ENCODE measurements at regions not wholly inside any gene's neighbourhood (a gene's known extent, or its start where the extent isn't known, plus 50 kb on each side); places are given as distances from the start of the nearest gene placed in this dataset.

DNA sequence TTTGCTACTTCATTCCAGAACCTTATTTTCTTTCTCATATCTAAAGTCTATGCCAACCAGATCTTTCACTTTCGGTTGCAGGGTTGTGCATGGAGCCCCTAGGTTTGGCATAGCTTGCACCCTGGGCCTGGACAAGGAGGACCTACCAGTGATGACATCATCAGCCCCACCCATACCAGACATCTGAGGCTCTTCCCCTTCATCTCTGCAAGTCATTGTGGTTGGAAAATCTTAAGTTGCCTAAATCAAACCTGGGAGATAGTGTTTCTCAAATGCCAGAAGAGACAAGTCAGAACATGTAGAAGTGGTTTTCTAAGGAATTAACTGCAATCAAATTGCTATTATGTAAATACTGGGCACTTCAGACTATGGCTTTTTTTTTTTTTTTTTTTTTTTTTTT lies 363.3 kb downstream of the ZNF516 start:
- Histone ChIP-seq H3K27me3 (ENCODE audit: control insufficient read depth, insufficient read depth, low read length) (no peaks in the 10 kb centered on the region), H3K27ac (ENCODE audit: low read depth, low read length) (no peak overlapping the region), H3K9ac (ENCODE audit: low read depth, low read length) (no peak overlapping the region), H3K4me1 (ENCODE audit: control insufficient read depth, insufficient read depth, low read length) (no peaks in the 10 kb centered on the region), H3K4me3 (ENCODE audit: low read depth, low read length) (no peak overlapping the region), H3K36me3 (ENCODE audit: control insufficient read depth, insufficient read depth, low read length) (no peaks in the 10 kb centered on the region), H3K9me3 (ENCODE audit: control insufficient read depth, insufficient read depth, low read length) (no peaks in the 10 kb centered on the region)

DNA sequence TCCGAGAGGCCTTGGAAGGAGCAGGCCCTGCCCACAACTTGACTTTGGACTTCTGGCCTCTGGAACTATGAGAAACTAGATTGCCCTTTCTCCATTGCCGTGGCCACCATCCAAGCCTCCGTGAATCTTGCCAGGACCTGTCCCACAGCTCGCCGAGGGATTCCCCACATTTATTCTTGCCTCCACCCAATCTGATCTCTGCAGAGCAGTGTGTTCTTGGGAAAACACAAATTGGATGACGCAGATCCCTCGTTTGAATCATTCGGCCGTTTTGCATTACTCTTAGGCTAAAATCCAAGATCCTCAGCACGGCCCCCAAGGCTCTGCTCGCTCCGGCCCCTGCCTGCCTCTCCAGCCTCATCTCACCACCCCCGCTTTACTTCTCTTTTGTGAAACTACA lies 364.2 kb downstream of the ZNF516 start:
- no peaks in the 10 kb centered on the region for H3K4me1 ChIP-seq (ENCODE audit: control insufficient read depth, insufficient read depth, low read length)
- H3K4me3 ChIP-seq (ENCODE audit: low read depth, low read length) = no peak overlapping the region
- H3K9ac ChIP-seq (ENCODE audit: low read depth, low read length) = no peak overlapping the region
- no peaks in the 10 kb centered on the region for H3K27me3 ChIP-seq (ENCODE audit: control insufficient read depth, insufficient read depth, low read length)
- H3K27ac ChIP-seq (ENCODE audit: low read depth, low read length) = no peak overlapping the region
- H3K36me3 ChIP-seq (ENCODE audit: control insufficient read depth, insufficient read depth, low read length) = no peaks in the 10 kb centered on the region
- H3K9me3 ChIP-seq (ENCODE audit: control insufficient read depth, insufficient read depth, low read length) = no peaks in the 10 kb centered on the region

DNA sequence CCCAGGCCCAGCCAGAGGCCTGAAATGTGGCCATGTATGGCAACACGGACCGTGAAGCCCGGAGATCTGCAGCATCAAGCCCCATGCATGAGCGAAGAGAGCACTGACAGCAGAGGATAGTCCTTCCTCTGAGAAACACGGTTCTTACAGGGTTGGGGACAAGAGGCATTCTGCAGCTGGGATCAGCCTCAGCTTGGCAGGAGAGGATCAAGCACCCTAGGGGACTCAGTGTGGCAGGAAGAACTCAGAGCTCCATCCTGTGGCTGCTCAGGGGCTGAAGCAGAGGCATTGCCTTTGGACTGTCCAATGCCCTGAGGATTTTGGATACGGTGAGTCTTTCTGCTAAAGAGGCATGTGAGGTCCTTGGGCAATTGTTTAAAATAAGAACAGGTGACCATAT lies 368.7 kb downstream of the ZNF516 start:
- no peak overlapping the region for H3K27ac ChIP-seq (ENCODE audit: low read depth, low read length)
- no peaks in the 10 kb centered on the region for H3K36me3 ChIP-seq (ENCODE audit: control insufficient read depth, insufficient read depth, low read length)
- H3K4me1 ChIP-seq (ENCODE audit: control insufficient read depth, insufficient read depth, low read length) = no peaks in the 10 kb centered on the region
- no peaks in the 10 kb centered on the region for H3K27me3 ChIP-seq (ENCODE audit: control insufficient read depth, insufficient read depth, low read length)
- H3K9ac ChIP-seq (ENCODE audit: low read depth, low read length) = no peak overlapping the region
- no peak overlapping the region for H3K4me3 ChIP-seq (ENCODE audit: low read depth, low read length)
- no peaks in the 10 kb centered on the region for H3K9me3 ChIP-seq (ENCODE audit: control insufficient read depth, insufficient read depth, low read length)

DNA sequence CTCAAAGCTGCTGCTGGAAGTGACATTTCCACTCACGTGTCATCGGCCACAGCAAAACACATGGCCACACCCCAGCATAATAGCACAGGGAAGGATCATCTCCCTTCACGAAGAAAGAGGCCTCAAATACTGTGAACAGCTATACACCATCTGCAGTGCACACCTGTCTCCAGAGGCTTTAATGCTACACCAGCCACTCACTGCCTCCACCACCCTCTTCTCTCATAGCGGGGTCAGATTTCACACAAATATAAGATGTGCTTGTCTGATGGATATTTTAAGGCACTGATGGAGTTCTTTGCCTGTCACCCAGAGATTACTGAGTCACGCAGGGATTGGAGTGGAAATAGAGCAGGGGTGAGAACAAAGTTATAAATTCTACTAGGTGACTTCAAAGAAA lies 374.0 kb downstream of the ZNF516 start:
- Histone ChIP-seq H3K9ac (ENCODE audit: low read depth, low read length) (no peak overlapping the region), H3K36me3 (ENCODE audit: control insufficient read depth, insufficient read depth, low read length) (no peaks in the 10 kb centered on the region), H3K9me3 (ENCODE audit: control insufficient read depth, insufficient read depth, low read length) (no peaks in the 10 kb centered on the region), H3K4me1 (ENCODE audit: control insufficient read depth, insufficient read depth, low read length) (no peaks in the 10 kb centered on the region), H3K27me3 (ENCODE audit: control insufficient read depth, insufficient read depth, low read length) (no peaks in the 10 kb centered on the region), H3K27ac (ENCODE audit: low read depth, low read length) (no peak overlapping the region), H3K4me3 (ENCODE audit: low read depth, low read length) (no peak overlapping the region)

DNA sequence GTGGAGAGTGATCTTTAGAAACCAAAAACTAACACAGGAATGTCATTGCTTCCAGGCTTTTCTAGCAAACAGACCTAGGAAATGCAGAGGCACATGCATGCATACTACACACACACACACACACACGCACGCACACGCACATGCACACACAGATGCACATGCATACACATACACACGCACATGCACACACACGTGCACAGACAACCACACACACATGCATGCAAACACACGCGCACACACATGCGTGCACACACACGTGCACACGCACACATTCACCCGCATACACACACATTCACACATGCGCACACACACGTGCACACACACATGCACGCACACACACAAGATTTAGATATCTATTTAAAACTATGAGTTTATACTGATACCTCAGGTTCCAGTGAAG lies 379.5 kb downstream of the ZNF516 start:
- Histone ChIP-seq H3K4me3 (ENCODE audit: low read depth, low read length) (no peak overlapping the region), H3K36me3 (ENCODE audit: control insufficient read depth, insufficient read depth, low read length) (no peaks in the 10 kb centered on the region), H3K4me1 (ENCODE audit: control insufficient read depth, insufficient read depth, low read length) (no peaks in the 10 kb centered on the region), H3K9ac (ENCODE audit: low read depth, low read length) (no peak overlapping the region), H3K9me3 (ENCODE audit: control insufficient read depth, insufficient read depth, low read length) (no peaks in the 10 kb centered on the region), H3K27me3 (ENCODE audit: control insufficient read depth, insufficient read depth, low read length) (no peaks in the 10 kb centered on the region), H3K27ac (ENCODE audit: low read depth, low read length) (no peak overlapping the region)

DNA sequence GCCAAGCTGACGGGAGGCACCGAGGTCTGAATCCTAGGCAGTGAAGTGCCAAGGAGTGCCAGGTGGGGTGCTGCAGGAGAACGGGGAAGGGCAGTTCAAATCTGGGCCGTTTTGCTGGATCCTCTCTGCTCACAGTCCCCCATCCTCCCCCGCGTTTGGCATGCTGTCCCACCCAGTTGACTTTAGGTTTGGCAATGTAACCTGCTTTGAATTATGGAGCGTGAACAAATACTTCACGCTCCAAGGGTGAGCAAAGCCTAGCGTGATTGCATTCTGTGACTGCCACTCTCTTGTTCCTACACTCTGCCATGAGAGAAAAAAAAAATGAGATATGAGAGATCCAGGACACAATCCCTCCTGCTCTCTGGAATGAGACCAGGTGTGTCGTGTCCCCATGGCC lies 381.9 kb downstream of the ZNF516 start:
- no peak overlapping the region for H3K27ac ChIP-seq (ENCODE audit: low read depth, low read length)
- H3K36me3 ChIP-seq (ENCODE audit: control insufficient read depth, insufficient read depth, low read length) = no peaks in the 10 kb centered on the region

DNA sequence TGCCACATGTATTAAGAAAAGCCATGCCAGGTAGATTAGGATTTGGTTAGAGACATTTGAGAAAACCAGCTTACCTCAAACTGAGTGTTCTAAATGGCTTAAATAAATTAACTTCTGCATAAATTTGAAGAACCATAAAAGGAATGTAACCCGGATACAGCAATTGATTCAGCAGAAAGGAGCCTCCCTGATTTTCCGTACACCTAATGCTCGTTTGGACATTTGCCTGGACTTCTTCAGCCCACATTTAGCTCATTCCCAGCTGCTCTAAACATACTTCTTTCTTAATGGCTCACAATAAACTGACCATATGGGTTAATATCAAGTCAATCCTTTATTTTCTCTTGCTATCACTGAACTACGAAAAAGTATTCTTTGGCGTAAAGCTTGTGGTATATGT lies 392.4 kb downstream of the ZNF516 start:
- Histone ChIP-seq H3K4me3 (ENCODE audit: low read depth, low read length) (no peak overlapping the region), H3K9ac (ENCODE audit: low read depth, low read length) (no peak overlapping the region), H3K4me1 (ENCODE audit: control insufficient read depth, insufficient read depth, low read length) (no peaks in the 10 kb centered on the region), H3K9me3 (ENCODE audit: control insufficient read depth, insufficient read depth, low read length) (peaks cover 9% of the 10 kb centered on the region; the same call in 1 of the 2 replicates), H3K27ac (ENCODE audit: low read depth, low read length) (no peak overlapping the region), H3K27me3 (ENCODE audit: control insufficient read depth, insufficient read depth, low read length) (no peaks in the 10 kb centered on the region), H3K36me3 (ENCODE audit: control insufficient read depth, insufficient read depth, low read length) (no peaks in the 10 kb centered on the region)

More for the DNA sequence above, 381.9 kb downstream of the ZNF516 start:
- H3K9me3 ChIP-seq (ENCODE audit: control insufficient read depth, insufficient read depth, low read length) = no peaks in the 10 kb centered on the region
- H3K9ac ChIP-seq (ENCODE audit: low read depth, low read length) = no peak overlapping the region
- H3K27me3 ChIP-seq (ENCODE audit: control insufficient read depth, insufficient read depth, low read length) = no peaks in the 10 kb centered on the region
- no peak overlapping the region for H3K4me3 ChIP-seq (ENCODE audit: low read depth, low read length)
- no peaks in the 10 kb centered on the region for H3K4me1 ChIP-seq (ENCODE audit: control insufficient read depth, insufficient read depth, low read length)

DNA sequence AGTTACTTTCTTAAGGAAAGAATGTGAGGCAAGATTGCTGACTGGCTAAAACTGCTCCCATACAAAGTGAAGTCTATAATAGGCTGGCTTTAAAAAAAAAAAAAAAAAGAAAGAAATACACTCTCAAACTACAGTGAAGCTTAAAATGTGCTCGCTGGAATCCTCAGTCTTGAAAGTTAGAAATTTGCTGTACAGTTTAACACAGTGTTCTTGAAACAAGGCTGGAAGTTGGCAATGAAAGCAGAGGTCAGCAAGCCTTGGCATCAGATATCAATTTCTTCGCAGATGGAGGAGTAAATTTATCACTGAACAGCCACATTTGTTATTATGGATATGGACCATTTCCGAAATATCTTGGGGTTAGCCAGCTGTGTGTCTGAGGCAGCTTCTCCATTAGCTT lies 392.9 kb downstream of the ZNF516 start:
- Histone ChIP-seq H3K4me1 (ENCODE audit: control insufficient read depth, insufficient read depth, low read length) (no peaks in the 10 kb centered on the region), H3K27me3 (ENCODE audit: control insufficient read depth, insufficient read depth, low read length) (no peaks in the 10 kb centered on the region), H3K9me3 (ENCODE audit: control insufficient read depth, insufficient read depth, low read length) (peaks cover 9% of the 10 kb centered on the region; the same call in 1 of the 2 replicates), H3K27ac (ENCODE audit: low read depth, low read length) (no peak overlapping the region), H3K36me3 (ENCODE audit: control insufficient read depth, insufficient read depth, low read length) (no peaks in the 10 kb centered on the region), H3K9ac (ENCODE audit: low read depth, low read length) (no peak overlapping the region), H3K4me3 (ENCODE audit: low read depth, low read length) (no peak overlapping the region)

DNA sequence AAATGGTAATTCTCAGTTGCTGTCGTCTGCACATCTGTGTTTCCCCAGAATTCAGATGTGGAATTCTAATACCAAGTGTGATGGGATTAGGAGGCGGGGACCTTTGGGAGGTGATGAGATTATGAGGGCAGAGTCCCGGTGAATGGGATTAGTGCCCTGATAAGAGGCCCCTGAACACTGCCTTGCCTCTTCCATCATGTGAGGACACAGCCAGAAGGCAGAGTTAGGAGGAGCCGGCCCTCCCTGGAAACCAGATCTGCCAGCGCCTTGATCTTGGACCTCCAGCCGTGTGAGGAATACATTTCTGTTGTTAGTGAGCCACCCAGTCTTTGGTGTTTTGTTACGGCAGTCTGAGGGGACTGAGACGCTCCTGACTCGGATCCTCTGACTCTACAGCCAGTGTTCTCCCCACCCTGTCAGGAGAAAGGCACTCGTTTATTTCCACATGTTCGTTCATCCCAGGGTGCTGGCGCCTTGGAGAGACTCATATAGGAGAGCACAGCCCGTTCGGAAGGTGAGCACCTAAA lies 395.0 kb downstream of the ZNF516 start:
- H3K4me3 ChIP-seq (ENCODE audit: low read depth, low read length) = no peak overlapping the region
- H3K27ac ChIP-seq (ENCODE audit: low read depth, low read length) = no peak overlapping the region

DNA sequence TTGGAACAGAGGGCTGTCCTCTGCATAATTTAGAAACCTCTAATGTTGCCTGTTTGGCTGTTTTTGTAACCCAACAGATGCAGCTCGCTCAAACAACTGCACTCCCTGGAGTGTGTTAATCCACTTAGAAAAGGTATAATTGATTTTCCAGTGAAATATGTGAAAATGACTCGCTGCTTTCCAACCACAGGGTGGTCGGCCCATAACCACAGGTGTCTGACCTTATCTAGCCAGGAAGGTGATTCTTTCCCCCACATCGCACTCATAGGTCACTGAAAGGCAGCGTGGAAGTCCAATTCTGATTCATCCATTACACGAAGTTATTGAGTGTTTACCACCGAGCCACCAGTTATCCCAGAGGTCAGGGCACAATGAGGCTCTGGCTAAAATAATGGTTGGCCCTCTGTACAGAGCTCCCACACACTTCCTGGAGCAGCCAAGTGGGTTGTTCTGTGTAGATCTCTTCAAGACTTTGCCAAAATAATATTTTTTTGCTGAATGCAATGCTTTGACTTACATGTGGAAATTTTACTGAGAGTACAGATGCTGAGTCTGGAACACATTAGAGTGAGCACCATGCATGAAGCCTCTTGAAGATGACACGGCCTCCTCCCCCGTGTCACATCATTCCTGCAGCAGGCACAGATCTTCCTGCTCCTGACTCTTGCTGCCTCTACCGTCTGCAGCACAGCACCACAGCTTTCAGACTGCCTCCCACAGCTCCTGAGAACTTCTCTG lies 396.2 kb downstream of the ZNF516 start:
- Histone ChIP-seq H3K4me3 (ENCODE audit: low read depth, low read length) (no peak overlapping the region), H3K9me3 (ENCODE audit: control insufficient read depth, insufficient read depth, low read length) (peaks cover 14% of the 10 kb centered on the region), H3K27me3 (ENCODE audit: control insufficient read depth, insufficient read depth, low read length) (no peaks in the 10 kb centered on the region), H3K4me1 (ENCODE audit: control insufficient read depth, insufficient read depth, low read length) (no peaks in the 10 kb centered on the region), H3K36me3 (ENCODE audit: control insufficient read depth, insufficient read depth, low read length) (no peaks in the 10 kb centered on the region), H3K27ac (ENCODE audit: low read depth, low read length) (no peak overlapping the region), H3K9ac (ENCODE audit: low read depth, low read length) (no peak overlapping the region)

More for the DNA sequence above, 395.0 kb downstream of the ZNF516 start:
- no peaks in the 10 kb centered on the region for H3K27me3 ChIP-seq (ENCODE audit: control insufficient read depth, insufficient read depth, low read length)
- H3K4me1 ChIP-seq (ENCODE audit: control insufficient read depth, insufficient read depth, low read length) = no peaks in the 10 kb centered on the region
- H3K9ac ChIP-seq (ENCODE audit: low read depth, low read length) = no peak overlapping the region
- H3K9me3 ChIP-seq (ENCODE audit: control insufficient read depth, insufficient read depth, low read length) = peaks cover 12% of the 10 kb centered on the region
- no peaks in the 10 kb centered on the region for H3K36me3 ChIP-seq (ENCODE audit: control insufficient read depth, insufficient read depth, low read length)

DNA sequence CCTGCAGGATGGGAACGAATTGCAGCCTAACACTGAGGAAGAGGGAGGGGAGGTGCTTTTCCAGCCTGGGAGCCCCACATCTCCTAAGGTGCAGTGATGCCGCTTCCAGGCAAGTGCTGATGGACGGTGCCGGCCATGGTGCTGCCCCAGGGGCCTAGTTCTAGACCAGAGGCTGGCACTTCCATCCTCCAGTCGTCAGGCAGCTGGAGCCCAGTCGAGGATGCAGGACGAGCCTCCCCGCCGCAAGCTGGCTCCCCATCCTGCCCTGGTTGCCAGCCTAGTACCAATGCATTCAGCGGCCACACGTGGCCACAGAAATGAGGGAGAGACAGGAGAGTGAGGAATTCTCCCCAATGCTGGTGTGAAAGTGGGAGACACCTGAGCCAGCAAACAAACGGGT lies 413.5 kb downstream of the ZNF516 start:
- H3K4me3 ChIP-seq (ENCODE audit: low read depth, low read length) = no peak overlapping the region
- H3K9me3 ChIP-seq (ENCODE audit: control insufficient read depth, insufficient read depth, low read length) = peaks cover 12% of the 10 kb centered on the region; the same call in 1 of the 2 replicates
- H3K4me1 ChIP-seq (ENCODE audit: control insufficient read depth, insufficient read depth, low read length) = no peaks in the 10 kb centered on the region
- H3K9ac ChIP-seq (ENCODE audit: low read depth, low read length) = no peak overlapping the region
- H3K27ac ChIP-seq (ENCODE audit: low read depth, low read length) = no peak overlapping the region
- no peaks in the 10 kb centered on the region for H3K27me3 ChIP-seq (ENCODE audit: control insufficient read depth, insufficient read depth, low read length)
- H3K36me3 ChIP-seq (ENCODE audit: control insufficient read depth, insufficient read depth, low read length) = no peaks in the 10 kb centered on the region
